HG02763 (cell line): ENCODE measurements at regions not wholly inside any gene's neighbourhood (a gene's known extent, or its start where the extent isn't known, plus 50 kb on each side); places are given as distances from the start of the nearest gene placed in this dataset.

Source experiments
- ATAC-seq: cut with Tn5 transposase; IDR thresholded peaks from one replicate; pipeline ENCODE4 v1.9.1; 2021; ENCODE audit warnings: mild to moderate bottlenecking, moderate library complexity; ENCODE audit not compliant: unreplicated experiment

DNA sequence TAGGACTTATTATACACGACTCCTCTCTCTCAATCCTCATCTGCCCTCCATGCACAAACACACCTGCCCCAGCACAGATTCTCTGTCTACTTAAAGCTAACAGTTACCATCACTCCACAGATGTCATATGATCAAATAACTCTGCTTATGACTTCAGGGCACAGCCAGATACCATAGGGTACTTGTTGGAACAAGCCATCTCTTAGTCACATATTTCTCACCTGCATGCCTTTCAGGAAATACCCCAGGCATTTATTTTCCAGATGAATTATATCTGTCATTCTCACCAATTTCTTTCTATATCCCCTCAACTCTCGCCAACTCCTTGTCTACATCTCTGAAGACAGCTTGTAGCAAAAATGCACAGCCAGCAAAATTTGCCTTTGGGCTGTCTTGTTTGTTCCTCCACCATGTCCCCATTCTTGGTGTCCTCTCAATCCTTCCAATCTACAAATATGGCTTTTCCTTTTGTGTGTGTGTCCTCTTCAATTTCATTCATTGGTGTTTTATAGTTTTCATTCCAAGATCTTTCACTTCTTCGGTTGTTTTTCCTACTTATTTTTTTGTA is 353.9 kb upstream of the CAMK1G start:
- no peak for ATAC-seq

DNA sequence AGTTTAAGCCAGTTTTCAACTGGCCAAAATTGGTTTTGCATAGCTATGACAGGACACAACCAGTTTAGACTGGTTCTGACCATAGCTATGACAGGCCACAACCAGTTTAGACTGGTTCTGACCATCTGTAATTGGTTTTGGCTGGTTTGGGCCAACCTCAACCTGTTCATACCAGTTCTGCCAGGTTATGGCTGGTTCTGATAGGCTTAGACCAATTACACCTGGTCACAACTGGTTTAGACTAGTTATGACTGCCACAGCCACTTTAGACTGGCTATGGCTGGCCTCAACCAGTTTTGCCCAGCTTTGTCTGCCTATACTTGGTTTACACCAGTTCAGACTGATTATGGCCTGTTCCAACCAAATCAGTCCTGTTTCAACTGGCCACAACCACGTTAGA is 353.2 kb upstream of the CAMK1G start:
- ATAC-seq = no peak

DNA sequence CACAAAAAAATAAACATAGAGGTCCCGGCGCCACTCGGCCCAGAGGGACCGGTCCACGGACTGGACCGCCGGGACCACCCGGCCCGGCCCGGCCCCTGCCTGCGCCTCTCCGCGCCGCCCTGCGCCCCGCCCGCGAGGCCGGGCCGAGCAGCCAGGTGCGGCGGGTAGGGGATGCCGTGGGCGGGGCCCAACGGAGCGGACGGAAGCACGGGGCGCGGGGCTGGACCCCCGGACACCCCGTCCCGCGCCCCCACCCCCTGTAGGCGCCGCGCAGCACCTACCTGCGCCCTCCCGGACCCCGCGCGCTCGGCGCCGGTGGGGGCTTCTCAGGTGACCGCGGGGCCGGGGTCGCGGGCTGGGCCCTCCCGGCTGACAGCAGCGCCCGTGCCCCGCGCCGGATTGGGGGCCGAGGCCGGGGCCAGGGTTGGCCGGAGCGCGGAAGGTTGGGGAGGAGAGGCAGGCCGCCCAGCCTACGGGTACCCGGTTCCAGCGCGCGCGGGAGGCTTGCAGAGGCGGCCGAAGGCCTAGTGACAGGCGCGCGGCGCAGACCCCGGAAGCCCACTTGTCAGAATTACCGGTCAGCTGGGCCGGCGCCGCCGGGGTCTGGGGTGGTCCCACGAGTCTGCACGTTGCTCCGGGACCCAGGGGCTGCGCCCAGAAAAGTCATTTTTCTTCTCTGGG is 351.9 kb upstream of the CAMK1G start:
- ATAC-seq = no peak

DNA sequence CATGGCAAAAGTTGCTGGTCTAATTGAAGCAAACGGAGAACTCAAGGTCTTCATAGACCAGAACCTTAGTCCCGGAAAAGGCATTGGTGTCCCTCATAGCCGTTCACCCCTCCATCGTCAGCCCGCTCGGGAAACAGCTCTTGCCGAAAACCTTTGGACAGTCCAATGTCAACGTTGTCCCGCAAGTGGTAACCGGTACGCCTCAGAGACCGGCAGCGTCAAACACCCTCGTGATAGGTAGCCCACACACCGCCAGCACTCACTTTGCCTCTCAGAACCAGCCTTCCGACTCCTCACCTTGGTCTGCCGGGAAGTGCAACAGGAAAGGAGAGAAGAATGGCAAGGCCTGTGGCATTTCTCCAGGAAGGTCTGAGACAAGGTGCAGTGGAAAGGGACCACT is 351.3 kb upstream of the CAMK1G start:
- ATAC-seq = no peak

DNA sequence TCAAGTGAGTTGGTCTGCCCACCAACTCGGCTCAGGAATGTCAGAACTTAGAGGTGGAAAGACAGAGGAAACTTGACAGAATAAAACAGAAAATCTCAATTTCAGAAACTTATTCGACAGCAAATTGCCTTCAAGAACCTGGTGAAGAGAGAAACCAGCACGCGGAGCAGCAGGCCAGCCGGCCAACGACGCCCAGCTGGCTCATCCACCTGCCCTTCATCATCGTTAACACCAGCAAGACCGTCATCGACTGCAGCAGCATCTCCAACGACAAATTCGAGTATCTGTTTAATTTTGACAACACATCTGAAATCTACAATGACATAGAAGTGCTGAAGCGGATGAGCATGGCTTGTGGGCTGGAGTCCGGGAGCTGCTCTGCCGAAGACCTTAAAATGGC is 350.8 kb upstream of the CAMK1G start:
- no peak for ATAC-seq

DNA sequence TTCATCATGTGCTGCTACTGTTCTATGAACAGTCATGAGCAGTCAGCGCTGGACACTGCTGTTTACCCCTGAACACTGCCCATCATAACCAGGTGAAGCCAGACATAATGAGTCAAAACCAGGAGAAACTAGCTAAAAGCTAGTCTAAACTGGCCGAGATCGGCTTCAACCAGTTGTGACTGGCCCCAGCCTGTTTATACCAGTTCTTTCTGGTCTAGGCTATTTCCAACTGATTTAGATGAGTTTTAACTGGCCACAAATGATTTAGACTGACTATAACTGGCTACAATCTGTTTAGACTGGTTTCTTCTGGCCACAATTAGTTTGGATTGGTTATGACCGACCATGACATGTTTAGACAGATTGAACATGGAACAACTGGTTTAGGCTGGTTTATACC is 348.3 kb upstream of the CAMK1G start:
- no peak for ATAC-seq

DNA sequence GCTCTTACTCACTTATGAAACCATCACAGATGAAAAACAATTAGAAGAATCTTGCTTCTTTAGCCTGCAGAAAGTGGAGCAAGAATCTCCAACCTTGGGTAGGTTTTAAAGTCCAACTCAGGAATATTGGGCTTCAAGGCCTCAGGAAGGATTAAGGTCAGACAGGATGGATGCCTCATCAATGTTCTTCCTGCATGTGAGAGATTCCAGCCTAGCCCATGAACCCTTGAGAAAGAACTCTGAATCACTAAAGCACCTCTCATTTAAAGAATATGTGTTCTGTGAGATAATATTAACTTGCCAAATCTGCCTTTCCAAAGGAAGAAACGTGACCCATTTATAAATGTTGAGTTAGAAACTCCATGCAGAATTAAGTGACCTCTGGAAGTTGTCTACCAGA is 345.2 kb upstream of the CAMK1G start:
- ATAC-seq = no peak

DNA sequence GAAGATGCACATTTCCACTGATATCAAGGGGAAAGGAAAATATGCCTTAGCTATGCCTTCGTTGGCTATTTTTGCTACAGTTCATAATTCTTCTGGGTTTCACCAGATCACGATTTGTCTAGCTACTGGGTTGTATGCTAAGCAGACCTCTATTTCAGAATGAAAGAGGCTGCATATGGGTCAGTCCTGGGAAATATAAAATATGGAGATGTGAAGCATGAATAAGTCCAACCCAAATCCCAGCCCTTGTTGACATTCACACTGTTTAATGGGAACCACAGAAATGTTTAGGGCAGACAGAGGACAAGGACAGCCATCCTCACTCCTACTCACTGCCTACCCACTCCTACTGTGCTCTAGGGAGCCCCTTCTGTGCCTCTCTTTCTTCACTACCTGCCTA is 343.2 kb upstream of the CAMK1G start:
- ATAC-seq = no peak

DNA sequence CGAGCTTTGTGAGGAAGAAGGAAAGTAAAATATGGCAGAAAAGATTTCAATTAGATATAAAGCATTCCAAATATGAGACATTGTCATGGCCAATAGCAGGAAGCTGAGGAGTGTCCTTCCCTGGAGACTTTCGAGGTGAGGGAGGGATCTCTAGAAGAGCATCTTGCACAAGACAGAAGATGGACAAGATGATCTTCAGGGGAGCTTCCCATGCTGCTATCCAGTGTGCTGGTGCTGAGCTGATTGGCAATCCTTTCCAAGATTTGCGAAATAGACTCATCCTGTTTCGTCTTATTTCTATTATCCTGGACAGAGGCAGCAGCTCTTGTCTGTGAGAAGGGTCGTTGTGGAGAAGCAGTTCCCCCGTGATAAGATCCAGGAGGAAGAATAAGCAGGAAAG is 342.0 kb upstream of the CAMK1G start:
- no peak for ATAC-seq

DNA sequence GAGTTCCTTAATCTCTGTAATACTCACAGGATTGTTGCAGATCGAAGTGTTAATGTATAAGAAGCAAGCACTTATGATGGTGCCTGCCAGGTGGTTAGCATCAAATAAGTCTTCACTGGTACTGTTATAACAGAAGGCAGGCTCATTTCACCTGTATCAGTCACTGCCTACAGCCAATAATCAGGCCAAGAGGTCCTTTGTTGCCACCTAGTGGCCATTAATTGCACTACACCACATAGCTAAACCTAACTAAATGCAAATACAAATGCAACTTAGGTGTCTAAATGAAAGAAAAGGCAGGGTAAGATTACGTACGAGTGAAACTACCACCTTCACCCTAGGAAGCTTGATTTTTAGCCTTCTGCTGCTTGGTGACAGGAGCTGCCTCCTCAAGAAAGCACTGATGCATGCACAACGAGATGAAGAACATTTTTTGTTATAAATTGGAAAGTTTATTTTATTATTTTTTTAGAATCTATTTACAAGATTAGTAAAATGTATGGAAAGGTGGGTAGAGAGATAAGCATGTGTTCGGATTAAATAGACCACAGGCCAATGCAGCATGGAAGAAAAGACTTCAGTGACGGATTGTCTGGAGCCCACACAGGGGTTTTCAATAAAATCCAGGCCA is 334.8 kb upstream of the CAMK1G start:
- ATAC-seq = peak; percentile 60

DNA sequence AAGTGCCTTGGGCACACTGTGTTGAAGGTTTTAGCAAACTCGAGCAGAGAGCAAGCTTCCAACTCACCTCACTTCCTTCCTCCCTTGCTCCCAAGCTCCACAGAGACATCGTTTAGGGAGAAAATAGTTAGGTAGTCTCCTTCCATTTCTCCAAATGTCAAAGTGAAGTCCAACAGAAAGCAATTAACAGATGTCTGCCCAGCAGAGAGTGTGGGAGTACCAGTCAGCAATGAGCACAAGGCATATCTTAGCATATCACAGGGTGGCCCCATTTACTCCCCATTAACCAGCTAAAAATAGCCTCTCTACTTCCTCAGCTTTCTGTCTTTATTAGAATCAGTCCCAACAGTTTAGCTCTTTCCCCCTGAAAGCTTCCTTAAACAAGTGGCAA is 334.2 kb upstream of the CAMK1G start:
- ATAC-seq = no peak

DNA sequence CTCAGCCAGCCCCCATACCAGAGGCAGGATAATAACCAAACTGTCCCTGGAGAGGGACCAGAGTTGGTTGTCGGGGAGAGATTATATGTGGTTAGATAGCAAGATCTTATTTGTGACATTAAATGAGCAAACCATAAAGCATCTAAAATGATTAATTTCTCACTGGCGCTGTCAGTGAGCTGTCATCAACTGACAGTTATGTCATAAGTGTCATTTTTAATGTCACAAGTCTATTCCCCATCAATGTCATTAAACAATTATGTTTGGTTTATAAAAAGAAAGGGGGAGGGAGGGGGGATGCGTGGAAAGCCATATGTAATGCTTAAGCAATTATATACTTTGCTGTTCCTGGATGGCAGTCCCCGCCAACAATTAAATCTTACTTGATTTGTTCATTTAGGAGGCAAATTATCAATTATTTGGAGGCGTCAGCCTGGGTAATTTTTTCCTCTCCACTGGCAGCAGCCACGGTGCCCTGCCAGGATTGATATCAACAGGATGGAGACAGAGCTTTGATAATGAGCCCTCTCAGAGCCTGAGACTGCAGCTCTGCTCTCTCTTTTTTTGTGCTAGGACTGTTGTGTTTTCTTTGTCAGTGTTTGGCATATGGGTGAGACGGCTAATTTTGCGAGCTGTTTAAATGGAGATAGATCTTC is 333.6 kb upstream of the CAMK1G start:
- ATAC-seq = no peak

DNA sequence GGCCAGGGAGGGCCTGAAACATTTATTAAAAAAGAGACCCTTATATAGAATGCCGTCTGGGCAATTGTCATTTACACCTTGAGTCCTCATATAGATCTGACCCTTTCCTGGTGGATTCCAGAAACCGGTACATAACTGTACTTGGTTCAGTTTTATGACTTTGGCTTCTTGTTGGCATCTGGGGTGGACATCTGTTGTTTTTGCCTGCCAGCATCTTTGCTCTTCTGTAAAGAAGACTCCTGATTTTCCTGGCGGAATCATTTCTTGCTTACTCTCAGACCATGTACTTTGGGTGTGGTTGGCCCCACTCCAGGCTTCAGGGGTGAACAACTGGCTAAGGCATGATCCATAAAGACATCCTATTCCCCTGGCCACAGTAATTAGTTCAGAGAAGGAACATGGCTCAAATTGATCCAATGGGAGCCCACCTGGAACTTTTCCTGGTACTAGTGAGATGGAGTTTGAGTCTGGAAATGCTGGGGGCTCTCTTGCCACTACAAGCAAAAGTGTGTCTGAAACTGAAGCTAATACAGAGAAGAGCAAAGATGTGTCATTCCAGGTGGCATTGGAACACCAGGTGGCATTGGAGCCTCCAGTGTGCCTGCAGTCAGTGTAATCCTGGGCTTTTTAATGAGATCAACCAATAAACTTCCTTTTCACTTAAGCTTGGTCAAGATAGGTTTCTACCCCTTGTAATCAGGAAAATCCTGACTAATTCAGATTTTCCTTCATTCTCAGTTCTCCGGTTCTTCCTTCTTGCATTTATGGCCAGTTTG is 332.5 kb upstream of the CAMK1G start:
- no peak for ATAC-seq

DNA sequence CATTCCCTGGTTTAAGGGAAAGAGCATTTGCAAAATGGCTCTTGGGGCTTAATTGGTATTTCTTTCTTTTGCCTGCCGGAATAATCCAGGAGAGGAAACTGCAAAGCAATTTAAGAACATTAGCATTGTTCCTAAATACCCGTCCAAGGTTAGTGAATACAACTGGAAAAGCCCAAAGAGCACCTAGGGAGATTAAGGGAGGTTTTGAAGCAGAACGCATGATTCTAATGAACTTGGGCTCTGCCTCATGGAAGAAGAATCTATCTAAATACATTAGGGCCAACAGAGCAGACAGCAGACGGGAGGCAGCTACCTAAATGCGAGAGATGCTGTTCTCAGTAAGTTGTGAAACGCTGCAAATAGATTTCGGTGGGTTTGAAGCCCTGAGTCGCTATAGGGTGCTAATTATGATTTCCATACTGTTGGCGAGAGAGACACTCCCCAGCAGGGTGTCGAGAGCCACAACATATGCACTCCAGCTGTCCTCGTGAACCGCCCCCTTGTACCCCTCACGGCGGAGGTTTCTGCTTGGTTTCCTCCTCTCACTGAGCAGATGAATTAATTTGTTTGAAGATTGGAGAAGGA is 326.7 kb upstream of the CAMK1G start:
- no peak for ATAC-seq

DNA sequence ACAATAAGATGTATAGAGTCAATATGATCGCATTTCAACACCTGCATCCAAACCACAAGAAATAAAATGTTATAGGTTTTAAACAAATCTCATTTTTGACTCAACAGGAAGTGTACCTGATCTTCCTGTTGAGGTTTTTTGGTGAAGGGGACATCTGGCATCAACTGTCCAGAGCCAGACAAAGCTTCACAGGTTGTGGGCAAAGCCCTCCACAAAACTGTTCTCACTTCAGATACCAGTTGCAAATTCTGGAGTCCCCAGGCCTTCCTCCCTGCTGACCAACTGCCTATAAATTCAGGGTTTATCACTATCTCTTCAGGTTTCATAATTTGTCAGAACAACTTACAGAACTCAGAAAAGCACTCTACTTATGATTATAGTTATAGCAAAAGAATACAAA is 326.1 kb upstream of the CAMK1G start:
- ATAC-seq = no peak

DNA sequence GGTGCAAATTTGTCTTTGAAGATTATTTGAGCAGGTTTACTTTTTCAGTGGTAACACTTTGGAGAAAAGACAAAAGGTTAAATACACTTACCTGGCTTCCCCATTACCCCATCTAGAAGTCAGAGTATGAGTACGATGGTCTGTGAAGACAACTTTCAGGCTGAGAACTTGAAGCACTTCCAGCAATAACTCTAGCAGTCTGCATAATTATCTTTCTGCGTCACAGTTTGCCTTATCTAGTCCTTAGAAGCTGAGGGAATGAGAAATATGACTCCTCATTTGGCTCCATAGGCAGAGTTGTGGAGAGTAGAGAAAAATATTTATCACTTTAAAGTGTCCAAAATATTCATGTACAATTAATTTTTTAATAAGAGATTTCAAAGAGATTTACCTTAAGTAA is 323.4 kb upstream of the CAMK1G start:
- ATAC-seq = no peak

DNA sequence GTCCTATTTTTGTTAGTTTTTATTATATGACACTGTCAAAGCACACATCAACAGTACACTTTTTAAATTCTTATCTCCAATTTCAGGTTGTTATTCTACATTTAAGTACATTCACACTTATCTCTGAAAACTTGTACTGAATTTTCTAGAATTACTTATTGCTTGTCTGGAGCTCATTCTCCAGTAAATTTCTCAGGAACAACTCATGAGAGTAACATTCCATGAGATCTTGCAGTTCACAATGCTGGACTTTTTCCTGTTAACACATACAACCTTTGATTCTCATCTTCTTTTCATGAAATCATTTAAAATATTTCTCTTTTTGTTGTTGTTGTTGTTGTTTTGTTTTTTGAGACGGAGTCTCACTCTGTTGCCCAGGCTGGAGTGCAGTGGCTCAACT is 320.9 kb upstream of the CAMK1G start:
- no peak for ATAC-seq

DNA sequence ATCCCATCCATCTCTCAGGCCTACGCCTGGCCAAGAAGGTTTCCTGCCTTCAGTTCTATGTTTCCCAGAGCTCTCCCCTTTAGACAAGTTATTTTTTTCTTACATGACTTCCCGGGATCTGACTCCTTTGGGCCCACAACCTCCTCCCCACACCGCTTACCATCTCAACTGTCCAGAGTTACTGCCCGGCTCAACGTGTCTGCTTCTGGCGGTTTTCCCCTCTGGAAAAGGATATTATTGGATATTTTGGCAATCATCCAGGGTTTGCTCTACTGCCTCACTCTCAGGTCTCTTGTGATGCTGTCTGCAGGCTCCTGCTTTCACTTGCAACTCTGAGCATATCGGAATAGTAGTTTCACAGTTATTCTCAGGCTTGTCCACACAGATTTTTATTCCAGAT is 318.2 kb upstream of the CAMK1G start:
- no peak for ATAC-seq

DNA sequence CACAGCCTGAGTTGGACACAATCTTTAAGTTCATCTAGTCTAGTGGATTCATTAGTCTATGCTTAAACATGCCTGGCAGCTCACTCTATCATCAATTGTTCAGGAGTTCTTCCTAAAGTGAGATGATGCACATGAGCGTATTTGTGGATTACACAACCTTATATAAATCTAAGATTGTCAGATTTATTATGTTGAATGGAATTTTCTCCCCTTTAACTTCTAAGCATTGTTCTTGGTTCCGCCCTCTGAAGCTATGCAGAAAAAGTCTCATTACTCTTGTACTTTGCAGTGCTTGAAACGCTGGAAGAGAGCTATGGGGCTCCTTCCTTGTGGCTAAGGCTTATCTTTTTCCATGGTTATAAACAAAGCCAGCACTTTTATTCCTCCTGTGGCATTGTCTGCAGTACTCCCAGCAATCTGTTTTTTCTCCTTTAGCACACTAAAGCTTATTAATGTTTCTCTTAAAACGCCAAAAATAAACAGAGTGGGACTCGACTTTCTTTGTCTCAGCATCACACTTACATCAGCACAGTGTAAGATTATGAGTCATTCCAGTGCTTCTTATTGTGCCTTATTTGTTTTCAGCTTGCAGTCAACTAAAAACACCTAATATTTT is 316.8 kb upstream of the CAMK1G start:
- no peak for ATAC-seq

DNA sequence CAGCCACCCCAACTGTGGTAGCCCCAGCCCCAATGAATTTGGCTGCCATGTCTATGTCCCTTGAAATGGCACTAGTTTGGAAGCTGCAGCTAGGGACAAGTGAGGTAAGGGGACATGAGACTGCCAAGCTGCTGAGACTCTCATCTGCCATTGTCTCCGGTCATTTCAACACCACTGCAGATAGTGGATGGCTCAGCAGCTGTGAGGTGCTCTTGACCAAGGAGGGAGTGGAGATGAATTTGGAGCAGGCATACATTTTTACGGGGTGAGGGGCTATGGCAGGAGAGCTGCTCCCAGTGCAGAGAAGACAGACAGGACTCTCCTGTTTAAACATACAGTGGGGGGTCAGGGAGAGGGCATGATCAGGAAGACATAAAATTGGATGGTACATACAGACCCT is 315.5 kb upstream of the CAMK1G start:
- no peak for ATAC-seq

DNA sequence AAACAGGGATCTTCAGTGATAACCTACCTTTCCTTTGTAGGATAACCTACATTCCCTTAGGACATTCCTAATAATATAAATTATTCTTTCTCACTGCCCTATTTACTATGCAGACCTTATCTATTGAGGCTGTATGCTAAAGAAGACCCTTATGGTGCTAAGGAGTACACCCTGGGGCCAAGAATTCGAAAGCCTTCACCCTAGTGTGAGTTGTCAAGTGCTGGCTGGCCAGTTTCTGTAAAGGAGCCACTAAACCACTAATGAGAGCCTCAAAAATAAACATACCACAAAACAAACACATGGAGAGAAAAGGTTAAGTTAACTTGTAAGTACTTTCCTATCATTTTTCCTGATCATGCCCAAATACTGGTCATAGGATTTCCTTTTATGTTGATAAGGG is 315.0 kb upstream of the CAMK1G start:
- ATAC-seq = no peak
